ENCODE measurements at regions not wholly inside any gene's neighbourhood (a gene's known extent, or its start where the extent isn't known, plus 50 kb on each side); places are given as distances from the start of the nearest gene placed in this dataset.

GRCh38 chr1:30514945-30515344 lies 208.4 kb downstream of the MATN1 start:
- TF ChIP-seq SUZ12 (IDR thresholded peaks at IDR 0.05; ENCODE audit: extremely low read depth, insufficient read depth, insufficient read length), result no peak
- no peak for TF ChIP-seq YY1 (IDR thresholded peaks at IDR 0.05; ENCODE audit: insufficient read depth, insufficient read length)
- no peak for TF ChIP-seq ZNF274 (IDR thresholded peaks at IDR 0.05; ENCODE audit: low read depth, low read length)

Measured in NT2/D1 (cell line).